H1 (cell line): ENCODE measurements at regions not wholly inside any gene's neighbourhood (a gene's known extent, or its start where the extent isn't known, plus 50 kb on each side); places are given as distances from the start of the nearest gene placed in this dataset.

Experiments
- CHD1 ChIP-seq: IDR thresholded peaks from 2 replicates; pipeline ENCODE4 v1.6.1; 2012; ENCODE audit warnings: low read depth, low read length, improper control_type of control experiment
- CHD2 ChIP-seq: IDR thresholded peaks from 2 replicates; pipeline ENCODE4 v1.6.1; 2012; ENCODE audit warnings: low read length, improper control_type of control experiment
- CREB1 ChIP-seq: IDR thresholded peaks from 2 replicates; pipeline ENCODE4 v1.6.1; 2012; ENCODE audit warnings: inconsistent platforms
- MAFK ChIP-seq: IDR thresholded peaks from 2 replicates; pipeline ENCODE4 v1.6.1; 2012; ENCODE audit warnings: low read depth, mild to moderate bottlenecking, improper control_type of control experiment, low read length
- POLR2AphosphoS5 ChIP-seq: IDR thresholded peaks from 2 replicates; pipeline ENCODE4 v1.6.1; 2011; ENCODE audit warnings: low read depth, low read length
- YY1 ChIP-seq: IDR thresholded peaks from 2 replicates; pipeline ENCODE4 v1.6.1; 2011; ENCODE audit warnings: low read depth, mild to moderate bottlenecking, low read length
- TF ChIP-seq, protein P1 (sequence below), 3 experiments: IDR thresholded peaks; 1 replicate in 2 of 3; 2 replicates in 1 of 3; pipeline versions ENCODE4 v1.5.1 to v1.6.1; 2011; ENCODE audit warnings: low read length in 3 of 3, mild to moderate bottlenecking in 3 of 3, inconsistent platforms in 2 of 3, low read depth in 1 of 3, moderate library complexity in 1 of 3; ENCODE audit not compliant: insufficient read depth in 1 of 3; ENCODE audit errors: control extremely low read depth in 1 of 3
- TF ChIP-seq, protein P2 (sequence below): IDR thresholded peaks from 2 replicates; pipeline ENCODE4 v1.6.1; 2012; ENCODE audit warnings: inconsistent platforms
- TF ChIP-seq, protein P3 (sequence below): IDR thresholded peaks from 2 replicates; pipeline ENCODE4 v1.6.1; 2011; ENCODE audit warnings: low read depth, mild to moderate bottlenecking, low read length; ENCODE audit not compliant: insufficient read depth

GRCh38 chr16:85529489-85530369, 83.4 kb upstream of the GSE1 start:
- TF ChIP-seq MAFK (no peak), POLR2AphosphoS5 (no peak), CHD2 (no peak), CREB1 (no peak), CHD1 (no peak), YY1 (no peak)
- TF ChIP-seq, protein P1, sequence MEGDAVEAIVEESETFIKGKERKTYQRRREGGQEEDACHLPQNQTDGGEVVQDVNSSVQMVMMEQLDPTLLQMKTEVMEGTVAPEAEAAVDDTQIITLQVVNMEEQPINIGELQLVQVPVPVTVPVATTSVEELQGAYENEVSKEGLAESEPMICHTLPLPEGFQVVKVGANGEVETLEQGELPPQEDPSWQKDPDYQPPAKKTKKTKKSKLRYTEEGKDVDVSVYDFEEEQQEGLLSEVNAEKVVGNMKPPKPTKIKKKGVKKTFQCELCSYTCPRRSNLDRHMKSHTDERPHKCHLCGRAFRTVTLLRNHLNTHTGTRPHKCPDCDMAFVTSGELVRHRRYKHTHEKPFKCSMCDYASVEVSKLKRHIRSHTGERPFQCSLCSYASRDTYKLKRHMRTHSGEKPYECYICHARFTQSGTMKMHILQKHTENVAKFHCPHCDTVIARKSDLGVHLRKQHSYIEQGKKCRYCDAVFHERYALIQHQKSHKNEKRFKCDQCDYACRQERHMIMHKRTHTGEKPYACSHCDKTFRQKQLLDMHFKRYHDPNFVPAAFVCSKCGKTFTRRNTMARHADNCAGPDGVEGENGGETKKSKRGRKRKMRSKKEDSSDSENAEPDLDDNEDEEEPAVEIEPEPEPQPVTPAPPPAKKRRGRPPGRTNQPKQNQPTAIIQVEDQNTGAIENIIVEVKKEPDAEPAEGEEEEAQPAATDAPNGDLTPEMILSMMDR (IDR thresholded peaks at IDR 0.05; ENCODE audit: control extremely low read depth in 1 of 3, insufficient read depth in 1 of 3, low read depth in 1 of 3, low read length in 3 of 3) = peak; percentile 13 to 45 (median 42); a peak in 2 of 4 replicates
- TF ChIP-seq, protein P2, sequence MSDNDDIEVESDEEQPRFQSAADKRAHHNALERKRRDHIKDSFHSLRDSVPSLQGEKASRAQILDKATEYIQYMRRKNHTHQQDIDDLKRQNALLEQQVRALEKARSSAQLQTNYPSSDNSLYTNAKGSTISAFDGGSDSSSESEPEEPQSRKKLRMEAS = no peak
- TF ChIP-seq, protein P3, sequence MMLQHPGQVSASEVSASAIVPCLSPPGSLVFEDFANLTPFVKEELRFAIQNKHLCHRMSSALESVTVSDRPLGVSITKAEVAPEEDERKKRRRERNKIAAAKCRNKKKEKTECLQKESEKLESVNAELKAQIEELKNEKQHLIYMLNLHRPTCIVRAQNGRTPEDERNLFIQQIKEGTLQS = 0 out of 2 replicates have a peak, but pooled peaks have one; percentile 16
